A549 (cell line): ENCODE measurements at regions not wholly inside any gene's neighbourhood (a gene's known extent, or its start where the extent isn't known, plus 50 kb on each side); places are given as distances from the start of the nearest gene placed in this dataset.

Experiments
- CHD2 ChIP-seq: fragments of 150-350 bp; IDR thresholded peaks from 2 replicates; pipeline ENCODE4 v1.6.1; 2014; ENCODE audit warnings: low read length; ENCODE audit not compliant: partially characterized antibody
- EP300 ChIP-seq, 2 experiments: fragments of >200 bp; sonication (Bioruptor Twin); formaldehyde crosslinking; IDR thresholded peaks; 2 replicates in 1 of 2; 3 replicates in 1 of 2; pipeline ENCODE4 v1.6.1; 2016 to 2017
- JUNB ChIP-seq: fragments of >200 bp; sonication (Bioruptor Twin); formaldehyde crosslinking; IDR thresholded peaks from 2 replicates; pipeline ENCODE4 v1.6.1; 2016
- KDM5A ChIP-seq: fragments of 200-600 bp; sonication (generic); IDR thresholded peaks from 2 replicates; pipeline ENCODE4 v1.6.1; 2016; ENCODE audit warnings: antibody characterized with exemption, mild to moderate bottlenecking
- MAZ ChIP-seq: fragments of 150-350 bp; IDR thresholded peaks from 2 replicates; pipeline ENCODE4 v1.6.1; 2014; ENCODE audit warnings: antibody characterized with exemption, low read depth, low read length, borderline replicate concordance
- POLR2A ChIP-seq: IDR thresholded peaks from 2 replicates; pipeline ENCODE4 v1.6.1; 2012; ENCODE audit warnings: mild to moderate bottlenecking, low read length
- RCOR1 ChIP-seq: fragments of 150-350 bp; IDR thresholded peaks from 2 replicates; pipeline ENCODE4 v1.6.1; 2014; ENCODE audit warnings: antibody characterized with exemption, low read length, low read depth
- TF ChIP-seq, protein P1 (sequence below): fragments of >200 bp; sonication (Bioruptor Twin); formaldehyde crosslinking; IDR thresholded peaks from 3 replicates; pipeline ENCODE4 v1.5.1; 2016
- TF ChIP-seq, protein P2 (sequence below): IDR thresholded peaks from 2 replicates; pipeline ENCODE4 v1.6.1; 2012
- TF ChIP-seq, protein P3 (sequence below): fragments of 200-600 bp; sonication (generic); IDR thresholded peaks from 2 replicates; pipeline ENCODE4 v1.6.1; 2016; ENCODE audit warnings: antibody characterized with exemption, mild to moderate bottlenecking, moderate library complexity
- TF ChIP-seq, protein P4 (sequence below): IDR thresholded peaks from 2 replicates; pipeline ENCODE4 v1.6.1; 2012

DNA sequence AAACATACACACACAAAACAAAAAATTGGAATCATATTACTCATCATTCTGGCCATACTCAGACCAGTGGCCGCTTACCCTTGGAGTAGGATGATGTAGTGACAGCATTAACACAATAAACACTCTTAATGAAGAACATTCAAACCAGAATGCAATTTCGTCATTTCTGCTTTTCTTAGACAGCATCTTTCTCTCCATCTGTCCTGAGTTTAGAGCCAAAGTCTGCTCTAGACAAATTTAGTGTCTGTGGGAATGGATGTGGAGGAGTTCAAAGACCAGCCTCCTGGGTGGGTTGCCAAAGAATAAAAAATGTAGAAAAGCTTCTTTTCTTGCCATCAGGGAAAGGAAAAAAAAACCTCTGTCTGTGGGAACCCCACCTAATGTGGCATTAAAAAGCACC is 212.4 kb upstream of the POU1F1 start:
- TF ChIP-seq, protein P1, sequence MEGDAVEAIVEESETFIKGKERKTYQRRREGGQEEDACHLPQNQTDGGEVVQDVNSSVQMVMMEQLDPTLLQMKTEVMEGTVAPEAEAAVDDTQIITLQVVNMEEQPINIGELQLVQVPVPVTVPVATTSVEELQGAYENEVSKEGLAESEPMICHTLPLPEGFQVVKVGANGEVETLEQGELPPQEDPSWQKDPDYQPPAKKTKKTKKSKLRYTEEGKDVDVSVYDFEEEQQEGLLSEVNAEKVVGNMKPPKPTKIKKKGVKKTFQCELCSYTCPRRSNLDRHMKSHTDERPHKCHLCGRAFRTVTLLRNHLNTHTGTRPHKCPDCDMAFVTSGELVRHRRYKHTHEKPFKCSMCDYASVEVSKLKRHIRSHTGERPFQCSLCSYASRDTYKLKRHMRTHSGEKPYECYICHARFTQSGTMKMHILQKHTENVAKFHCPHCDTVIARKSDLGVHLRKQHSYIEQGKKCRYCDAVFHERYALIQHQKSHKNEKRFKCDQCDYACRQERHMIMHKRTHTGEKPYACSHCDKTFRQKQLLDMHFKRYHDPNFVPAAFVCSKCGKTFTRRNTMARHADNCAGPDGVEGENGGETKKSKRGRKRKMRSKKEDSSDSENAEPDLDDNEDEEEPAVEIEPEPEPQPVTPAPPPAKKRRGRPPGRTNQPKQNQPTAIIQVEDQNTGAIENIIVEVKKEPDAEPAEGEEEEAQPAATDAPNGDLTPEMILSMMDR: no peak
- TF ChIP-seq, protein P2, sequence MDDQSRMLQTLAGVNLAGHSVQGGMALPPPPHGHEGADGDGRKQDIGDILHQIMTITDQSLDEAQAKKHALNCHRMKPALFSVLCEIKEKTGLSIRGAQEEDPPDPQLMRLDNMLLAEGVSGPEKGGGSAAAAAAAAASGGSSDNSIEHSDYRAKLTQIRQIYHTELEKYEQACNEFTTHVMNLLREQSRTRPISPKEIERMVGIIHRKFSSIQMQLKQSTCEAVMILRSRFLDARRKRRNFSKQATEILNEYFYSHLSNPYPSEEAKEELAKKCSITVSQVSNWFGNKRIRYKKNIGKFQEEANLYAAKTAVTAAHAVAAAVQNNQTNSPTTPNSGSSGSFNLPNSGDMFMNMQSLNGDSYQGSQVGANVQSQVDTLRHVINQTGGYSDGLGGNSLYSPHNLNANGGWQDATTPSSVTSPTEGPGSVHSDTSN: no peak
- TF ChIP-seq JUNB (no peak), POLR2A (no peak), MAZ (no peak), CHD2 (no peak), RCOR1 (no peak), EP300 (IDR thresholded peaks at IDR 0.05) (no peak), KDM5A (no peak)
- TF ChIP-seq, protein P3, sequence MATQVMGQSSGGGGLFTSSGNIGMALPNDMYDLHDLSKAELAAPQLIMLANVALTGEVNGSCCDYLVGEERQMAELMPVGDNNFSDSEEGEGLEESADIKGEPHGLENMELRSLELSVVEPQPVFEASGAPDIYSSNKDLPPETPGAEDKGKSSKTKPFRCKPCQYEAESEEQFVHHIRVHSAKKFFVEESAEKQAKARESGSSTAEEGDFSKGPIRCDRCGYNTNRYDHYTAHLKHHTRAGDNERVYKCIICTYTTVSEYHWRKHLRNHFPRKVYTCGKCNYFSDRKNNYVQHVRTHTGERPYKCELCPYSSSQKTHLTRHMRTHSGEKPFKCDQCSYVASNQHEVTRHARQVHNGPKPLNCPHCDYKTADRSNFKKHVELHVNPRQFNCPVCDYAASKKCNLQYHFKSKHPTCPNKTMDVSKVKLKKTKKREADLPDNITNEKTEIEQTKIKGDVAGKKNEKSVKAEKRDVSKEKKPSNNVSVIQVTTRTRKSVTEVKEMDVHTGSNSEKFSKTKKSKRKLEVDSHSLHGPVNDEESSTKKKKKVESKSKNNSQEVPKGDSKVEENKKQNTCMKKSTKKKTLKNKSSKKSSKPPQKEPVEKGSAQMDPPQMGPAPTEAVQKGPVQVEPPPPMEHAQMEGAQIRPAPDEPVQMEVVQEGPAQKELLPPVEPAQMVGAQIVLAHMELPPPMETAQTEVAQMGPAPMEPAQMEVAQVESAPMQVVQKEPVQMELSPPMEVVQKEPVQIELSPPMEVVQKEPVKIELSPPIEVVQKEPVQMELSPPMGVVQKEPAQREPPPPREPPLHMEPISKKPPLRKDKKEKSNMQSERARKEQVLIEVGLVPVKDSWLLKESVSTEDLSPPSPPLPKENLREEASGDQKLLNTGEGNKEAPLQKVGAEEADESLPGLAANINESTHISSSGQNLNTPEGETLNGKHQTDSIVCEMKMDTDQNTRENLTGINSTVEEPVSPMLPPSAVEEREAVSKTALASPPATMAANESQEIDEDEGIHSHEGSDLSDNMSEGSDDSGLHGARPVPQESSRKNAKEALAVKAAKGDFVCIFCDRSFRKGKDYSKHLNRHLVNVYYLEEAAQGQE: no peak
- TF ChIP-seq, protein P4, sequence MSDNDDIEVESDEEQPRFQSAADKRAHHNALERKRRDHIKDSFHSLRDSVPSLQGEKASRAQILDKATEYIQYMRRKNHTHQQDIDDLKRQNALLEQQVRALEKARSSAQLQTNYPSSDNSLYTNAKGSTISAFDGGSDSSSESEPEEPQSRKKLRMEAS: no peak
